HepG2 (cell line): ENCODE measurements at regions not wholly inside any gene's neighbourhood (a gene's known extent, or its start where the extent isn't known, plus 50 kb on each side); places are given as distances from the start of the nearest gene placed in this dataset.

ENCODE experiments used
- ATAC-seq: fragments of 200-7000 bp; cut with Tn5 transposase; 3 replicates; pipeline ENCODE4 v1.9.1; 2020; ENCODE audit warnings: mild to moderate bottlenecking, moderate library complexity
- BruUV-seq: library from RNA; stranded (reverse); fragments of 400-500 nt; replicated peaks from 2 replicates; lab custom pipeline; 2021; lab: Mats Ljungman, UMichigan
- CTCF ChIA-PET: fragments of 300-600 bp; formaldehyde crosslinking; extraction: SDS; loops from one replicate; lab custom pipeline; 2021; ENCODE audit warnings: low total read pairs, inconsistent platforms, low intra/inter-chr PET ratio; lab: Yijun Ruan, JAX
- POLR2A ChIA-PET: fragments of 350-600 bp; sonication (Branson Sonifier 250); formaldehyde crosslinking; loops from one replicate; lab custom pipeline; 2020; ENCODE audit warnings: antibody characterized with exemption, inconsistent platforms; lab: Yijun Ruan, JAX
- DNase-seq: peaks from one replicate; pipeline ENCODE4 v3.0.0-alpha.2; 2015; ENCODE audit warnings: low spot score
- FAIRE-seq: peaks from 3 replicates; lab custom pipeline; 2011; peaks lifted over from hg19 to GRCh38; lab: Jason Lieb, UNC
- H2AFZ ChIP-seq: one replicate; pipeline ENCODE4 v1.6.1; 2011; ENCODE audit warnings: low read length, inconsistent platforms
- H3K27ac ChIP-seq: fragments of 300-600 bp; 3 replicates; pipeline ENCODE4 v1.8.0; 2011; ENCODE audit warnings: mixed run types, mild to moderate bottlenecking, mixed read lengths, low read length, inconsistent platforms; ENCODE audit not compliant: insufficient read depth; ENCODE audit errors: extremely low read length
- H3K27me3 ChIP-seq, 2 experiments: fragments of 200-600 bp in 1 of 2; 2 replicates in 1 of 2; 3 replicates in 1 of 2; pipeline versions ENCODE4 v1.6.0 to v1.8.0; 2011; ENCODE audit warnings: low read length in 2 of 2, mild to moderate bottlenecking in 2 of 2, moderate library complexity in 2 of 2, inconsistent platforms in 1 of 2; ENCODE audit not compliant: insufficient read depth in 2 of 2, control insufficient read depth in 1 of 2
- H3K36me3 ChIP-seq, 2 experiments: fragments of 200-600 bp in 1 of 2; replicated peaks in 1 of 2; 2 replicates in 1 of 2; 3 replicates in 1 of 2; pipeline versions ENCODE4 v1.5.1 to v1.8.0; 2011; ENCODE audit warnings: low read length in 2 of 2, inconsistent platforms in 1 of 2; ENCODE audit not compliant: insufficient read depth in 2 of 2, control insufficient read depth in 1 of 2
- H3K4me1 ChIP-seq: 2 replicates; pipeline ENCODE4 v1.5.1; 2012; ENCODE audit warnings: low read length, inconsistent platforms; ENCODE audit not compliant: insufficient read depth
- H3K4me2 ChIP-seq: 2 replicates; pipeline ENCODE4 v1.6.0; 2011; ENCODE audit warnings: low read depth, low read length, inconsistent platforms
- H3K4me3 ChIP-seq, 3 experiments: fragments of 200-600 bp in 1 of 3; sonication (generic), shearing (Covaris generic) in 1 of 3; replicated peaks in 1 of 3; 2 replicates each; pipeline ENCODE4 v1.5.1; 2011 to 2016; ENCODE audit warnings: low read length in 3 of 3, inconsistent platforms in 2 of 3, low read depth in 2 of 3, mild to moderate bottlenecking in 2 of 3, control low read depth in 1 of 3, mixed read lengths in 1 of 3; ENCODE audit not compliant: insufficient read depth in 1 of 3
- H3K79me2 ChIP-seq: one replicate; pipeline ENCODE4 v1.6.1; 2011; ENCODE audit warnings: low read length, inconsistent platforms; ENCODE audit not compliant: insufficient read depth
- H3K9ac ChIP-seq: 2 replicates; pipeline ENCODE4 v1.6.0; 2011; ENCODE audit warnings: mild to moderate bottlenecking, low read depth, low read length, inconsistent platforms; ENCODE audit not compliant: insufficient read depth
- H3K9me3 ChIP-seq: 2 replicates; pipeline ENCODE4 v1.5.1; 2012; ENCODE audit warnings: mild to moderate bottlenecking, low read length
- H4K20me1 ChIP-seq: 2 replicates; pipeline ENCODE4 v1.6.0; 2011; ENCODE audit warnings: inconsistent platforms, mild to moderate bottlenecking, low read length, moderate library complexity; ENCODE audit not compliant: insufficient read depth
- BORCS8-MEF2B ChIP-seq: sonication (generic); formaldehyde crosslinking; IDR thresholded peaks from 2 replicates; pipeline ENCODE4 v1.8.0; 2022; ENCODE audit warnings: mild to moderate bottlenecking, missing genetic modification reagents
- CCAR2 ChIP-seq: fragments of 200-400 bp; formaldehyde crosslinking; optimal IDR thresholded peaks from 2 replicates; pipeline ENCODE3; 2018; ENCODE audit warnings: low read depth, mild to moderate bottlenecking, low read length, moderate library complexity
- FOSL2 ChIP-seq: sonication (generic); formaldehyde crosslinking; IDR thresholded peaks from 2 replicates; pipeline ENCODE4 v1.4.0; 2020; ENCODE audit warnings: missing genetic modification reagents
- FOXJ3 ChIP-seq: sonication (generic); formaldehyde crosslinking; IDR thresholded peaks from 2 replicates; pipeline ENCODE4 v1.4.0; 2020; ENCODE audit warnings: missing genetic modification reagents, mild to moderate bottlenecking, borderline replicate concordance
- NR2F1 ChIP-seq, 2 experiments: fragments of 450-650 bp in 1 of 2; formaldehyde crosslinking in 1 of 2; IDR thresholded peaks; 2 replicates each; pipeline versions ENCODE4 v1.5.0 to v1.6.1; 2016 to 2020; ENCODE audit warnings: mild to moderate bottlenecking in 1 of 2, missing compliant biosample characterization in 1 of 2, missing genetic modification reagents in 1 of 2, moderate library complexity in 1 of 2
- PHB2 ChIP-seq: fragments of 450-650 bp; IDR thresholded peaks from 2 replicates; pipeline ENCODE4 v1.6.1; 2018; ENCODE audit not compliant: partially characterized antibody
- SIN3A ChIP-seq: IDR thresholded peaks from 2 replicates; pipeline ENCODE4 v1.6.1; 2011; ENCODE audit warnings: low read depth, mild to moderate bottlenecking, control low read depth, low read length, borderline replicate concordance
- TARDBP ChIP-seq: sonication (generic); formaldehyde crosslinking; IDR thresholded peaks from 2 replicates; pipeline ENCODE4 v1.8.0; 2022; ENCODE audit warnings: mild to moderate bottlenecking, missing genetic modification reagents
- TEAD3 ChIP-seq: optimal IDR thresholded peaks from 2 replicates; pipeline ENCODE3; 2016; ENCODE audit warnings: borderline replicate concordance
- TGIF2 ChIP-seq: IDR thresholded peaks from 2 replicates; pipeline ENCODE4 v1.6.1; 2016; ENCODE audit warnings: control low read depth, missing compliant biosample characterization
- ZBTB38 ChIP-seq: sonication (generic); formaldehyde crosslinking; IDR thresholded peaks from 2 replicates; pipeline ENCODE4 v1.5.1; 2020; ENCODE audit warnings: mild to moderate bottlenecking, missing genetic modification reagents
- ZNF10 ChIP-seq: sonication (generic); formaldehyde crosslinking; IDR thresholded peaks from 2 replicates; pipeline ENCODE4 v1.4.0; 2020; ENCODE audit warnings: mild to moderate bottlenecking, low read depth, missing genetic modification reagents, borderline replicate concordance
- ZNF124 ChIP-seq: sonication (generic); formaldehyde crosslinking; IDR thresholded peaks from 2 replicates; pipeline ENCODE4 v1.4.0; 2020; ENCODE audit warnings: missing genetic modification reagents
- ZNF276 ChIP-seq: sonication (generic); formaldehyde crosslinking; IDR thresholded peaks from 2 replicates; pipeline ENCODE4 v1.4.0; 2020; ENCODE audit warnings: mild to moderate bottlenecking, low read depth, missing genetic modification reagents
- ZNF430 ChIP-seq: sonication (generic); formaldehyde crosslinking; IDR thresholded peaks from 2 replicates; pipeline ENCODE4 v1.9.0; 2021; ENCODE audit warnings: mild to moderate bottlenecking, missing genetic modification reagents
- ZNF451 ChIP-seq: sonication (generic); formaldehyde crosslinking; IDR thresholded peaks from 2 replicates; pipeline ENCODE4 v1.5.0; 2020; ENCODE audit warnings: mild to moderate bottlenecking, missing genetic modification reagents
- ZNF605 ChIP-seq: sonication (generic); formaldehyde crosslinking; IDR thresholded peaks from 2 replicates; pipeline ENCODE4 v1.8.0; 2022; ENCODE audit warnings: mild to moderate bottlenecking, missing genetic modification reagents
- ZNF644 ChIP-seq: IDR thresholded peaks from 2 replicates; pipeline ENCODE4 v1.6.1; 2016; ENCODE audit warnings: low read depth
- WGBS: methylation state at CpG from one replicate; pipeline ENCODE4 v1.1.6; 2017; ENCODE audit warnings: low lambda C conversion rate; 5-methylcytosine and 5-hydroxymethylcytosine counted together
- in situ Hi-C: cut with HindIII; loops from 2 replicates; pipeline ENCODE4 v1.10.0; 2017; ENCODE audit warnings: low pct_unique_long_range_greater_than_20kb; ENCODE audit not compliant: extremely low pct_ligation_motif_present
- intact Hi-C: fragments of 100-400 bp; cut with micrococcal nuclease; formaldehyde crosslinking; loops from one replicate; pipeline ENCODE4 v1.10.0; 2022; ENCODE audit not compliant: unreplicated experiment
- TF ChIP-seq, protein P1 (sequence below): sonication (generic); formaldehyde crosslinking; IDR thresholded peaks from 2 replicates; pipeline ENCODE4 v1.8.1; 2023; ENCODE audit warnings: missing genetic modification reagents, mild to moderate bottlenecking, borderline replicate concordance
- TF ChIP-seq, protein P2 (sequence below): sonication (generic); formaldehyde crosslinking; IDR thresholded peaks from 2 replicates; pipeline ENCODE4 v1.4.0; 2020; ENCODE audit warnings: missing genetic modification reagents

GRCh38 chr16:31700530-31701388 is 172.8 kb upstream of the ZNF267 start (continued):
- TF ChIP-seq, protein P1, sequence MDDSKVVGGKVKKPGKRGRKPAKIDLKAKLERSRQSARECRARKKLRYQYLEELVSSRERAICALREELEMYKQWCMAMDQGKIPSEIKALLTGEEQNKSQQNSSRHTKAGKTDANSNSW = no peak
- peak; percentile 84; the same call in 1 of the 2 replicates for TF ChIP-seq ZNF430 (CRISPR knock-in tag)

GRCh38 chr16:31701734-31702133 is 171.9 kb upstream of the ZNF267 start:
- ChIA-PET POLR2A (interaction anchor here (1.1 to 3.4 kb wide), 2 partner anchors 10 to 244 kb away, joined by 3 to 131 read pairs; a partner anchor contains a TSS), CTCF (no interaction called here)
- FAIRE-seq (peak; percentile 46), ATAC-seq (no peak), DNase-seq (no peak)
- peak overlapping the region; percentile 75 to 97 (median 86) for H3K4me3 ChIP-seq
- H3K36me3 ChIP-seq = peaks cover 40 to 52% of the 10 kb centered on the region in 2 experiments
- H3K9me3 ChIP-seq = no peaks in the 10 kb centered on the region
- H3K27ac ChIP-seq = peak overlapping the region; percentile 91
- peaks cover 22% of the 10 kb centered on the region for H3K79me2 ChIP-seq
- 43% methylated on average over 3 of the region's 3 CpGs for WGBS
- H3K4me2 ChIP-seq = peak overlapping the region; percentile 90
- no TSS peak for BruUV-seq
- H3K27me3 ChIP-seq = no peaks in the 10 kb centered on the region; a peak in 1 of 5 replicates
- peaks cover 49% of the 10 kb centered on the region for H3K4me1 ChIP-seq
- in situ Hi-C loops (loop anchor here (5.0 to 25.0 kb wide), 2 partner anchors 244 to 714 kb away; partner anchors contain the start of genes ARMC5 and HSD3B7), intact Hi-C loops (loop anchor here (1.0 to 2.0 kb wide), 2 partner anchors 12 to 193 kb away; partner anchors contain the start of gene RUSF1)
- peak overlapping the region; percentile 89 for H3K9ac ChIP-seq
- H4K20me1 ChIP-seq = peaks cover 17% of the 10 kb centered on the region
- no peak overlapping the region for H2AFZ ChIP-seq
- TF ChIP-seq NR2F1 (CRISPR knock-in tag; IDR thresholded peaks at IDR 0.05) (peak in 1 of 2 experiments; percentile 9; a peak in 1 of 4 replicates), CCAR2 (peak; percentile 41), ZNF605 (no peak), ZNF276 (0 out of 2 replicates have a peak, but pooled peaks have one; percentile 26), FOXJ3 (no peak), TEAD3 (CRISPR knock-in tag) (peak; percentile 57), SIN3A (no peak), TARDBP (no peak), BORCS8-MEF2B (no peak), ZNF10 (CRISPR knock-in tag) (no peak), ZNF124 (CRISPR knock-in tag) (peak; percentile 26; the same call in 1 of the 2 replicates), ZBTB38 (CRISPR knock-in tag) (peak; percentile 42; the same call in 1 of the 2 replicates), TGIF2 (CRISPR knock-in tag) (0 out of 2 replicates have a peak, but pooled peaks have one; percentile 27), ZNF451 (CRISPR knock-in tag) (no peak), PHB2 (no peak), FOSL2 (peak; percentile 76), ZNF644 (CRISPR knock-in tag) (no peak)
- TF ChIP-seq, protein P2, sequence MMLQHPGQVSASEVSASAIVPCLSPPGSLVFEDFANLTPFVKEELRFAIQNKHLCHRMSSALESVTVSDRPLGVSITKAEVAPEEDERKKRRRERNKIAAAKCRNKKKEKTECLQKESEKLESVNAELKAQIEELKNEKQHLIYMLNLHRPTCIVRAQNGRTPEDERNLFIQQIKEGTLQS (CRISPR knock-in tag) = 0 out of 2 replicates have a peak, but pooled peaks have one; percentile 34
